Endothelial cell of hepatic sinusoid (primary cell): ENCODE measurements at regions not wholly inside any gene's neighbourhood (a gene's known extent, or its start where the extent isn't known, plus 50 kb on each side); places are given as distances from the start of the nearest gene placed in this dataset.

Experiments used
- in situ Hi-C: cut with HindIII; loops from 2 replicates; pipeline ENCODE4 v1.10.0; 2017; ENCODE audit warnings: low sequenced_read_pairs

- in situ Hi-C loops: no loop called here
These were observed 62.8 kb upstream of the COL13A1 start for GRCh38 chr10:69738858-69739435.

GRCh38 chr10:69739634-69740033 is 62.1 kb upstream of the COL13A1 start:
- in situ Hi-C loops: no loop called here

GRCh38 chr10:69740126-69740525 is 61.6 kb upstream of the COL13A1 start:
- in situ Hi-C loops: no loop called here

GRCh38 chr10:69741252-69741651 is 60.5 kb upstream of the COL13A1 start:
- in situ Hi-C loops: no loop called here

- in situ Hi-C loops: no loop called here
These were observed 59.9 kb upstream of the COL13A1 start for GRCh38 chr10:69741671-69742355.

GRCh38 chr10:69742356-69742695 is 59.4 kb upstream of the COL13A1 start:
- in situ Hi-C loops: no loop called here

GRCh38 chr10:69742928-69743602 is 58.6 kb upstream of the COL13A1 start:
- in situ Hi-C loops: no loop called here

GRCh38 chr10:69744971-69745370 is 56.7 kb upstream of the COL13A1 start:
- in situ Hi-C loops: no loop called here

- in situ Hi-C loops: no loop called here
These were observed 56.0 kb upstream of the COL13A1 start for GRCh38 chr10:69745698-69746097.

GRCh38 chr10:69747179-69747578 is 54.5 kb upstream of the COL13A1 start:
- in situ Hi-C loops: no loop called here

- in situ Hi-C loops: no loop called here
These were observed 53.1 kb upstream of the COL13A1 start for GRCh38 chr10:69748621-69749020.

GRCh38 chr10:69749178-69750010 is 52.3 kb upstream of the COL13A1 start:
- in situ Hi-C loops: no loop called here

- in situ Hi-C loops: no loop called here
These were observed 51.7 kb upstream of the COL13A1 start for GRCh38 chr10:69750011-69750373.

- in situ Hi-C loops: no loop called here
These were observed 51.0 kb upstream of the COL13A1 start for GRCh38 chr10:69750725-69751124.

GRCh38 chr10:69751214-69751613 is 50.5 kb upstream of the COL13A1 start:
- in situ Hi-C loops: no loop called here
